Lower leg skin (tissue), 4 donors: ENCODE measurements at regions not wholly inside any gene's neighbourhood (a gene's known extent, or its start where the extent isn't known, plus 50 kb on each side); places are given as distances from the start of the nearest gene placed in this dataset.

ENCODE experiments used
- DNase-seq, 2 donors: peaks; one replicate each; pipeline ENCODE4 v3.0.0-alpha.2; 2019; ENCODE audit warnings: low spot score in 2 of 2
- H3K4me3 ChIP-seq: fragments of 200-600 bp; sonication (generic); 2 replicates; pipeline ENCODE4 v1.5.1; 2017; ENCODE audit warnings: mild to moderate bottlenecking, low read depth; ENCODE audit not compliant: poor library complexity, severe bottlenecking
- POLR2A ChIP-seq, 2 donors: fragments of 450-650 bp; IDR thresholded peaks; one replicate each; pipeline ENCODE4 v1.6.1; 2016 to 2017; ENCODE audit warnings: antibody characterized with exemption in 2 of 2, mild to moderate bottlenecking in 1 of 2, moderate library complexity in 1 of 2
- WGBS, 2 donors: methylation state at CpG; one replicate each; pipeline ENCODE4 v1.1.5; 2018; 5-methylcytosine and 5-hydroxymethylcytosine counted together
- intact Hi-C: fragments of 100-400 bp; cut with DNase I; formaldehyde crosslinking; loops from one replicate; pipeline ENCODE4 v1.15.0; 2023; ENCODE audit warnings: low total_unique reads
- TF ChIP-seq, protein P1 (sequence below), 3 donors: fragments of 450-650 bp; IDR thresholded peaks; one replicate each; pipeline ENCODE4 v1.5.1; 2016; ENCODE audit warnings: antibody characterized with exemption in 3 of 3, mild to moderate bottlenecking in 3 of 3, moderate library complexity in 2 of 3

- intact Hi-C loops: no loop called here
- no peak overlapping the region for H3K4me3 ChIP-seq
- 91 to 96% methylated on average over 27 of the region's 27 CpGs for WGBS, 2 donors
- DNase-seq: peak in 1 of 2 donors; percentile 9
- no peak for TF ChIP-seq POLR2A (IDR thresholded peaks at IDR 0.05)
- TF ChIP-seq, protein P1, sequence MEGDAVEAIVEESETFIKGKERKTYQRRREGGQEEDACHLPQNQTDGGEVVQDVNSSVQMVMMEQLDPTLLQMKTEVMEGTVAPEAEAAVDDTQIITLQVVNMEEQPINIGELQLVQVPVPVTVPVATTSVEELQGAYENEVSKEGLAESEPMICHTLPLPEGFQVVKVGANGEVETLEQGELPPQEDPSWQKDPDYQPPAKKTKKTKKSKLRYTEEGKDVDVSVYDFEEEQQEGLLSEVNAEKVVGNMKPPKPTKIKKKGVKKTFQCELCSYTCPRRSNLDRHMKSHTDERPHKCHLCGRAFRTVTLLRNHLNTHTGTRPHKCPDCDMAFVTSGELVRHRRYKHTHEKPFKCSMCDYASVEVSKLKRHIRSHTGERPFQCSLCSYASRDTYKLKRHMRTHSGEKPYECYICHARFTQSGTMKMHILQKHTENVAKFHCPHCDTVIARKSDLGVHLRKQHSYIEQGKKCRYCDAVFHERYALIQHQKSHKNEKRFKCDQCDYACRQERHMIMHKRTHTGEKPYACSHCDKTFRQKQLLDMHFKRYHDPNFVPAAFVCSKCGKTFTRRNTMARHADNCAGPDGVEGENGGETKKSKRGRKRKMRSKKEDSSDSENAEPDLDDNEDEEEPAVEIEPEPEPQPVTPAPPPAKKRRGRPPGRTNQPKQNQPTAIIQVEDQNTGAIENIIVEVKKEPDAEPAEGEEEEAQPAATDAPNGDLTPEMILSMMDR (IDR thresholded peaks at IDR 0.05): no peak
Measured at GRCh38 chr22:48750282-48750681, 1077.4 kb downstream of the BRD1 start.

GRCh38 chr22:48749555-48750227, 1078.0 kb downstream of the BRD1 start:
- 83 to 89% methylated on average over 34 to 35 of the region's 37 CpGs for WGBS, 2 donors
- peak; percentile 8 to 77 for DNase-seq
- H3K4me3 ChIP-seq: no peak overlapping the region
- intact Hi-C loops: no loop called here
- TF ChIP-seq POLR2A (IDR thresholded peaks at IDR 0.05): no peak
- TF ChIP-seq, protein P1 (IDR thresholded peaks at IDR 0.05): no peak

- 86 to 90% methylated on average over 14 of the region's 14 CpGs for WGBS, 2 donors
- no peak overlapping the region for H3K4me3 ChIP-seq
- peak in 1 of 2 donors; percentile 71 for DNase-seq
- intact Hi-C loops: no loop called here
- no peak for TF ChIP-seq POLR2A (IDR thresholded peaks at IDR 0.05)
- TF ChIP-seq, protein P1 (IDR thresholded peaks at IDR 0.05): no peak
Measured at GRCh38 chr22:48748860-48749554, 1078.7 kb downstream of the BRD1 start.

GRCh38 chr22:48748113-48748859, 1079.4 kb downstream of the BRD1 start:
- TF ChIP-seq, protein P1 (IDR thresholded peaks at IDR 0.05): no peak
- no peak for TF ChIP-seq POLR2A (IDR thresholded peaks at IDR 0.05)
- peak; percentile 11 to 70 for DNase-seq
- H3K4me3 ChIP-seq: no peak overlapping the region
- 81 to 82% methylated on average over 20 of the region's 20 CpGs for WGBS, 2 donors
- intact Hi-C loops: no loop called here

- peak; percentile 8 to 77 for DNase-seq
- TF ChIP-seq, protein P1 (IDR thresholded peaks at IDR 0.05): no peak
- TF ChIP-seq POLR2A (IDR thresholded peaks at IDR 0.05): no peak
- intact Hi-C loops: no loop called here
- no peak overlapping the region for H3K4me3 ChIP-seq
- 92 to 94% methylated on average over 13 of the region's 13 CpGs for WGBS, 2 donors
Measured at GRCh38 chr22:48746789-48747425, 1080.8 kb downstream of the BRD1 start.
